ENCODE measurements at regions not wholly inside any gene's neighbourhood (a gene's known extent, or its start where the extent isn't known, plus 50 kb on each side); places are given as distances from the start of the nearest gene placed in this dataset.

DNA sequence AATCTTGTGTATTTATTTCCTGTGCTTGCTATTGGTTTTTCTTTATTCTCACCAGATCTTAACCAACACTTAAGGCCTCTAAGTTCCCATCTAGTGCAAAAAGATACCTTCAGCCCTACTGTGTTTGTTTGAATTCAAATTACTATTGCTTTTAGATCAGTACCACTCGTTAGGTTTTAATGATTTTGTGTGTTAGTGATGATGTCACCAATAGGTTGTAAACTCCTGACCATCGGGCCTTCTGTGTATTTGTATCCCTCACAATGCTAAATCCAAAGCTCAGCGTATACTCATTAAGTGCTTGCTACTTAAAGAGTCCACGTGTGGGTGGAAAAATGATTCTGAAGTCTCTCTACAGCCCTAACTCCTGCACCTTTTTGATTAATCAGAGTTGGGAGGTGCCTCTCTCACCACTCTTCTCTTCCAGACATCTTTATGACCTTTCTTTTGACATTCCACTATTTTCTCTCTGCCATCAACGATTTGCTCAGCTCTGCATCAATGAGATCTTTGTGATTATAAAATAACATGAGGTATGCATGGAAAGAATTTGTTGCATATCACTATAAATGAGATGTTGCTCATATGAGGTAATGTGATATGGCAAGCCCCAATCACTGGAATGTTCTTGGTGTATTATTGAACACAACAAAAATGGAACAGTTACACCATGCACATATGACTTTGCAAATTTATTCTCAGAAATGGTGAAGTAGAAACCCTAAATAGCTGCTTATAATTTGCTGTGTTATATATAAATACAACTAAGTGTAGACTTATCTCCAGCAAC lies 55.1 kb upstream of the LAMA2 start:
- in situ Hi-C loops (cut with MboI; ENCODE audit: low pct_unique_long_range_greater_than_20kb, low sequenced_read_pairs) = no loop called here
- DNase-seq = no peak

DNA sequence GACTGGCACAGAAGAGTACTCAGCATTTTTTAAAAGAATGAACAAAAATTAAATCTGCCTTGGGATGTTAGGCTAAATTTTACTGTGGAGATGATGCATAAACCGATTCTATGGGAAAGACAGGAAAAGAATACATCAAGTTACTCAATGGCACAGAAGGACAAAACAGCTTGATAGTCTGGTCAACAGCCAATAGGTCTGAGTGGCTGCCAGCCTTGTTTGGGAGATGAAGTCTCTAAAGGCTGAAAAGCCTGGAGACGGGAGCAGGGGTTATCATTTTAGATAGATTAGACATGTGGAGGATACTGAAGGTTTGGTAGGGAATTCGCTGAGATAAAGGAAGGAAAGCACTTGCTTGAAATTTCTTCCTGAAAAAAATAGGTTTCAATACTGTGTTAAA lies 56.3 kb upstream of the LAMA2 start:
- in situ Hi-C loops (cut with MboI; ENCODE audit: low pct_unique_long_range_greater_than_20kb, low sequenced_read_pairs) = no loop called here
- DNase-seq = no peak

DNA sequence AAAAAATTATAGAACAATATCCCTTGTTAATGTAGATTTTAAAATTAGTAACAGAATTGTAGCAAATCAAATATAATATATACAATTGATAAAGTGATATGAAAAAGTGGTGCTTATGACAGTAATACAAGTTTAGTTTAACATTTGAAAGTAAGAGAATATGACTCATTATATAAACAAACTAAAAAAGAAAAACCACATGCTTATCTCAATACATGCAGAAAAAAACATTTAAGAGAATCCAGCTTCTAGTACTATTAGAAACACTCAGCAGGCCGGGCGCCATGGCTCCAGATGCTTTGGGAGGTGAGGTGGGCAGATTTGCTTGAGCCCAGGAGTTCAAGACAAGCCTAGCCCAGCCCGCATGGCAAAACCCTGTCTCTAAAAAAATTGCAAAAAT lies 60.7 kb upstream of the LAMA2 start:
- DNase-seq = no peak
- in situ Hi-C loops (cut with MboI; ENCODE audit: low pct_unique_long_range_greater_than_20kb, low sequenced_read_pairs) = no loop called here

GRCh38 chr6:128821116-128821515 lies 61.8 kb upstream of the LAMA2 start:
- DNase-seq = no peak
- in situ Hi-C loops (cut with MboI; ENCODE audit: low pct_unique_long_range_greater_than_20kb, low sequenced_read_pairs) = no loop called here

- no peak for DNase-seq
- in situ Hi-C loops (cut with MboI; ENCODE audit: low pct_unique_long_range_greater_than_20kb, low sequenced_read_pairs) = no loop called here
Observed at GRCh38 chr6:128808856-128809255, 74.1 kb upstream of the LAMA2 start.

- in situ Hi-C loops (cut with MboI; ENCODE audit: low pct_unique_long_range_greater_than_20kb, low sequenced_read_pairs) = no loop called here
- DNase-seq = peak; percentile 38
Observed at GRCh38 chr6:128807577-128807976, 75.4 kb upstream of the LAMA2 start.

DNA sequence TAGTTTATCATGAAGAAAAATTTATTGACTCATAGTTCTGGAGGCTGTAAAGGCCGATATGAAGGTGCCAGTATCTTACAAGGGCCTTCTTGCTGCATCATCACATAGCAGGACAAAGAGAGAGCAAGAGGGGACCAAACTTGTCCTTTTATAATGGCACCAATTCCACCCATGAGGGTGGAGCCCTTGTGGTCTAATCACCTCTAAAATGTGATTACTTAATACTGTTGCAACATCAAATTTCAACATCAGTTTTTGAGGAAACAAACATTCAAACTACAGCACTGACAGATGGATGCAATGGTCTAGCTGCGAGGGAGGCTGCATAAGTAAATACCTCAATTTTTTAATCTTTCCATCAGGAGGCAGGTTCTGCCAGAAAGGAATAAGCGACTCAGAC lies 76.7 kb upstream of the LAMA2 start:
- in situ Hi-C loops (cut with MboI; ENCODE audit: low pct_unique_long_range_greater_than_20kb, low sequenced_read_pairs) = no loop called here
- DNase-seq = no peak

GRCh38 chr6:128803911-128804310 lies 79.0 kb upstream of the LAMA2 start:
- DNase-seq = no peak
- in situ Hi-C loops (cut with MboI; ENCODE audit: low pct_unique_long_range_greater_than_20kb, low sequenced_read_pairs) = no loop called here

GRCh38 chr6:128801621-128802020 lies 81.3 kb upstream of the LAMA2 start:
- in situ Hi-C loops (cut with MboI; ENCODE audit: low pct_unique_long_range_greater_than_20kb, low sequenced_read_pairs) = no loop called here
- no peak for DNase-seq

DNA sequence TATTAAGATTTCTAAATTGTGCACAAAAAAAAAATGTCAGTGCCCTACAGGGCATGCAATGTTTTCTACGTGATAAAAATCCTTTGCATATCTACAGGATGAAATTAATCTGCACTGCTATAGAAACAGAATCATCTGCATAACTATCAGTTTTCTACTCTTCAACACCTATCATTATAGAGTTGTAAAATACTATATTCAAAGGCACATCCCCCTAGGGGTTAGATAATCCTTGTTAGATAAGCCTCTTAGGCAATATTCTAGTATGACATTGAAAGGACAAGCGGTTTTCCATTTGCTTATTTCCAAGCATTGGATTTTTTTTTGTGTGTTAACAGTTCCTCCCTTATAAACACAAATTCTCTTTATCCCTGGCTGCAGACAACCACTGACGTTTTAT lies 98.7 kb upstream of the LAMA2 start:
- DNase-seq = no peak
- in situ Hi-C loops (cut with MboI; ENCODE audit: low pct_unique_long_range_greater_than_20kb, low sequenced_read_pairs) = no loop called here

DNA sequence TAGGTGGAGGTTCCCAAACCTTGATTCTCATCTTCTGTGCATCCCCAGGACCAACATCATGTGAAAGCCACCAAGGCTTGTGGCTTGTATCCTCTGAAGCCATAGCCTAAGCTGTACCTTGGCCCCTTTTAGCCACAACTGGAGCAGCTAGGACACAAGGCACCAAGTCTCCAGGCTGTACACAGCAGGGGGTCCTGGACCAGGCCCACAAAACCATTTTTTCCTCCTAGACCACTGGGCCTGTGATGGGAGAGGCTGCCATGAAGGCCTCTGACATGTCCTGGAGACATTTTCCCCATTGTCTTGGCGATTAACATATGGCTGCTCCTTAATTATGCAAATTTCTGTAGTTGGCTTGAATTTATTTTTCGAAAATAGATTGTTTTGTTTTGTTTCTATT lies 114.8 kb upstream of the LAMA2 start:
- no peak for DNase-seq
- in situ Hi-C loops (cut with MboI; ENCODE audit: low pct_unique_long_range_greater_than_20kb, low sequenced_read_pairs) = no loop called here

DNA sequence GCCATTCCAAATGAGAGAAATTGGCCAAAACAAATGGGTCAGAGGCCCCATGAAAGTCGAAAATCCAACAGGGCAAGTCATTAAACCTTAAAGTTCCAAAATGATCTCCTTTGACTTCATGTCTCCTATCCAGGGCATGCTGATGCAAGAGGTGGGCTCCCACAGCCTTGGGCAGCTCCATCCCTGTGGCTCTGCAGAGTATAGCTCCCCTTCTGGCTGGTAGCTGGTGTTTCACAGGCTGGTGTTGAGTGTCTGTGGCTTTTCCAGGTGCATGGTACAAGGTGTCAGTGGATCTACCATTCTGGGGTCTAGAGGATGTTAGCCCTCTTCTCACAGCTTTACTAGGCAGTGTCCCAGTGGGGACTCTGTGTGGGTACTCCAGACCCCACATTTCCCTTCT lies 115.2 kb upstream of the LAMA2 start:
- no peak for DNase-seq
- in situ Hi-C loops (cut with MboI; ENCODE audit: low pct_unique_long_range_greater_than_20kb, low sequenced_read_pairs) = no loop called here

GRCh38 chr6:128767150-128767549 lies 115.8 kb upstream of the LAMA2 start:
- in situ Hi-C loops (cut with MboI; ENCODE audit: low pct_unique_long_range_greater_than_20kb, low sequenced_read_pairs) = no loop called here
- DNase-seq = no peak

GRCh38 chr6:128763599-128764300 lies 119.2 kb upstream of the LAMA2 start:
- DNase-seq = no peak
- in situ Hi-C loops (cut with MboI; ENCODE audit: low pct_unique_long_range_greater_than_20kb, low sequenced_read_pairs) = no loop called here

DNA sequence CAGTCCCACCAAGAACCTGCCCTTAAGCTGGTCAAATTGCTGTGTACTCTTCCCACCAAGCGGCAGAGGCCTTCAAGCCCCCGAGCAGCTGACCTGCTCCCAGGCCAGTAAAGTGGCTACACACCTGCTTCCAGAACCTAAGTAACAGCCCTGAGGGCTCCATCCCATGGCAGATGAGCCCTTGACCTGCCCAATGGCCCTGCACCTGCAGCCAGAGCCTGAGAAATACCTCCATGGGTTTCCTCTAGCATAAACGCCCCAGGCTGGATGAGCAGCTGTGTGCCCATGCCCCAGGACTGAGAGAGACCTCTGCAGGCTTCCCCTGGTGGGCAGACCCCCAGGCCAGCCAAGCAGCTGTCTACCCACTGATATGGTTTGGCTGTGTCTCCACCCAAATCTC lies 123.0 kb upstream of the LAMA2 start:
- DNase-seq = no peak
- in situ Hi-C loops (cut with MboI; ENCODE audit: low pct_unique_long_range_greater_than_20kb, low sequenced_read_pairs) = no loop called here

GRCh38 chr6:128759447-128759846 lies 123.5 kb upstream of the LAMA2 start:
- in situ Hi-C loops (cut with MboI; ENCODE audit: low pct_unique_long_range_greater_than_20kb, low sequenced_read_pairs) = no loop called here
- DNase-seq = no peak

DNA sequence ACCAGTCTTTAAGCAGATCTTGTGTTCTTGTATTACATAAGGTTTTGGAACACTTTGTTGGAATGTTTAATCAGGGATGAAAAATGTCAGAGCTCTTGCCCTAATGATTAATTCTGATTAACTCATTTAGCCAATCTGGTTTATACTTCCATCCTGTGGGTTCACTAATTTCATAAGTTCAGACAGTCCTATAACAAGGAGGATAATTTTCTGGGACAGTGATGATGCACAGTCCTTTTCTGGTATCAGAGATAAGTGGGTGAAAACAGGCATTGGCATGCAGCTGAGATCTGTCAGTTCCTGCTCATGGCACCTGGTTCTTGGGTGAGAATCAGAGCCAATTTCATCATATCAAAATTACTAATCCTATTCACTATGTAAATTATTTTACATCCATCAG lies 125.0 kb upstream of the LAMA2 start:
- in situ Hi-C loops (cut with MboI; ENCODE audit: low pct_unique_long_range_greater_than_20kb, low sequenced_read_pairs) = no loop called here
- no peak for DNase-seq

GRCh38 chr6:128754658-128755256 lies 128.2 kb upstream of the LAMA2 start:
- in situ Hi-C loops (cut with MboI; ENCODE audit: low pct_unique_long_range_greater_than_20kb, low sequenced_read_pairs) = no loop called here

DNA sequence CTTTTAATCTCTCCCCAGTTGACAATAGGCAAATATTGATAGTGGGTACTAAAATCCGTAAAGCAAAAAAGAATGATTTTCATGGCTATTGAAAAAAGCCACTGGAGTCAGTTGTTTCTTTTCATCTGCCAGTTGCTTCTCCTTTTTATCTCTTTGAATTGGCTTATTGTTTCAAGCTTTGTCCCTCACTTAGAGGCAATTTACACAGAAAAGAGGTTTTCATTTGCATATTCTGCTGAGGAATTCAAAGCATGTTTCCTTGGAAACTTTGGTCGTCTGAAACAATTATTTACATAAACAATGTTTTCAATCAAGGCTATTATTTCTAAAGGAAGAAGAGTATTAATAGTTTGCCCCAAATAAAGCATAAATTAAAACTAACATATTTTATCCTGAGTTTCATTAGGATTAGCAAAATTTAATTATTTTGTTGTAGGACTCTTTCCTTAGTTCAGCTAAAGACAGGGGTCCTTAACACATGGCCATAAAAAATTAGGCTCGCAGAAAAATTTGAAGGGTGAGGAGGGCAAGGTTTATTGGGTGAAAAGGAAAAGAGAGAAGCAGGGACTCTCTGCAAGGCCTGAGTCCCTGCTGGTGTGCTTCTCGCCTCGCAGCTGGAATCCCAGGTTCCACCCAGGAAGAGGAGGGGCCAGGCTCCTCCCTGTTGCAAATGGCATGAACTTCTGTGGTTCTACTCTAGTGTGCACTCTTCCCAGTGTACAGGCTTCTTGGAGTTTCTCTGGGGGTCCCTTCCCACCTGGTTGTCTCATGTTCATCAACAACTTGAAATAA lies 138.8 kb upstream of the LAMA2 start:
- in situ Hi-C loops (cut with MboI; ENCODE audit: low pct_unique_long_range_greater_than_20kb, low sequenced_read_pairs) = no loop called here
- DNase-seq = no peak

More at GRCh38 chr6:128754658-128755256, 128.2 kb upstream of the LAMA2 start:
- no peak for DNase-seq

GRCh38 chr6:128742900-128743299 lies 140.0 kb upstream of the LAMA2 start:
- no peak for DNase-seq
- in situ Hi-C loops (cut with MboI; ENCODE audit: low pct_unique_long_range_greater_than_20kb, low sequenced_read_pairs) = no loop called here
